IMR-90 (cell line): ENCODE measurements at regions not wholly inside any gene's neighbourhood (a gene's known extent, or its start where the extent isn't known, plus 50 kb on each side); places are given as distances from the start of the nearest gene placed in this dataset.

Experiments used
- ATAC-seq: fragments of 200-7000 bp; cut with Tn5 transposase; 2 replicates; pipeline ENCODE4 v1.9.1; 2020; ENCODE audit warnings: low read depth, mild to moderate bottlenecking, moderate library complexity
- BruUV-seq: library from RNA; stranded (reverse); fragments of 400-500 nt; replicated peaks from 2 replicates; lab custom pipeline; 2021; lab: Mats Ljungman, UMichigan
- CTCF ChIA-PET: fragments of 300-600 bp; formaldehyde crosslinking; extraction: SDS; loops from one replicate; lab custom pipeline; 2021; ENCODE audit warnings: antibody characterized with exemption; lab: Yijun Ruan, JAX
- POLR2A ChIA-PET: fragments of 300-600 bp; sonication (Branson Sonifier 250); formaldehyde crosslinking; loops from one replicate; lab custom pipeline; 2022; ENCODE audit warnings: antibody characterized with exemption; ENCODE audit not compliant: unreplicated experiment; lab: Charles Lee
- DNase-seq: peaks from one replicate; pipeline ENCODE4 v3.0.0; 2013
- H2AFZ ChIP-seq: replicated peaks from 2 replicates; pipeline ENCODE3; 2013; ENCODE audit warnings: low read length, mild to moderate bottlenecking; ENCODE audit not compliant: poor library complexity
- H2AK5ac ChIP-seq: 2 replicates; pipeline ENCODE4 v1.6.1; 2013; ENCODE audit warnings: low read depth, low read length, inconsistent platforms
- H2AK9ac ChIP-seq: replicated peaks from 2 replicates; pipeline ENCODE3; 2013; ENCODE audit warnings: mild to moderate bottlenecking, low read depth, low read length, moderate library complexity; ENCODE audit not compliant: poor library complexity
- H2BK120ac ChIP-seq: 2 replicates; pipeline ENCODE4 v1.6.1; 2013; ENCODE audit warnings: low read depth, low read length, inconsistent platforms
- H2BK15ac ChIP-seq: 3 replicates; pipeline ENCODE4 v1.6.1; 2013; ENCODE audit warnings: low read depth, low read length, inconsistent platforms
- H2BK20ac ChIP-seq: 2 replicates; pipeline ENCODE4 v1.6.1; 2013; ENCODE audit warnings: low read depth, mild to moderate bottlenecking, inconsistent platforms, low read length, moderate library complexity
- H2BK5ac ChIP-seq: 2 replicates; pipeline ENCODE4 v1.6.1; 2013; ENCODE audit warnings: mild to moderate bottlenecking, low read depth, low read length, inconsistent platforms; ENCODE audit not compliant: poor library complexity, severe bottlenecking
- H3K14ac ChIP-seq: replicated peaks from 2 replicates; pipeline ENCODE4 v1.6.1; 2013; ENCODE audit warnings: low read depth, low read length, inconsistent platforms
- H3K18ac ChIP-seq: 2 replicates; pipeline ENCODE4 v1.6.1; 2013; ENCODE audit warnings: low read depth, low read length, control low read depth
- H3K23ac ChIP-seq: 2 replicates; pipeline ENCODE4 v1.6.1; 2013; ENCODE audit warnings: low read depth, low read length, inconsistent platforms
- H3K27ac ChIP-seq: 2 replicates; pipeline ENCODE4 v1.5.1; 2013; ENCODE audit warnings: mild to moderate bottlenecking, control low read depth, low read length; ENCODE audit not compliant: insufficient read depth
- H3K27me3 ChIP-seq: 2 replicates; pipeline ENCODE4 v1.6.1; 2013; ENCODE audit warnings: low read length; ENCODE audit not compliant: control insufficient read depth, insufficient read depth
- H3K36me3 ChIP-seq: 2 replicates; pipeline ENCODE4 v1.6.1; 2013; ENCODE audit warnings: low read length, mixed read lengths; ENCODE audit not compliant: control insufficient read depth, insufficient read depth
- H3K4ac ChIP-seq: 2 replicates; pipeline ENCODE4 v1.6.1; 2013; ENCODE audit warnings: low read depth, low read length, inconsistent platforms
- H3K4me1 ChIP-seq: 2 replicates; pipeline ENCODE4 v1.6.1; 2013; ENCODE audit warnings: low read length, mixed read lengths; ENCODE audit not compliant: control insufficient read depth, insufficient read depth
- H3K4me2 ChIP-seq: 2 replicates; pipeline ENCODE4 v1.6.1; 2013; ENCODE audit warnings: low read depth, mild to moderate bottlenecking, control low read depth, low read length, moderate library complexity
- H3K4me3 ChIP-seq: 2 replicates; pipeline ENCODE4 v1.5.1; 2013; ENCODE audit warnings: low read depth, mild to moderate bottlenecking, control low read depth, low read length, moderate library complexity; ENCODE audit not compliant: insufficient read depth
- H3K56ac ChIP-seq: 2 replicates; pipeline ENCODE4 v1.6.1; 2013; ENCODE audit warnings: low read length, inconsistent platforms; ENCODE audit not compliant: insufficient read depth; ENCODE audit errors: extremely low read depth
- H3K79me1 ChIP-seq, 2 experiments: 2 replicates each; pipeline ENCODE4 v1.6.1; 2013; ENCODE audit warnings: low read length in 2 of 2, inconsistent platforms in 1 of 2, low read depth in 1 of 2
- H3K9ac ChIP-seq: 2 replicates; pipeline ENCODE4 v1.6.1; 2013; ENCODE audit warnings: low read depth, low read length, control low read depth
- H3K9me1 ChIP-seq: 2 replicates; pipeline ENCODE4 v1.6.1; 2013; ENCODE audit warnings: low read length, inconsistent platforms; ENCODE audit not compliant: insufficient read depth
- H3K9me3 ChIP-seq: 2 replicates; pipeline ENCODE4 v1.6.1; 2013; ENCODE audit warnings: low read length; ENCODE audit not compliant: control insufficient read depth, insufficient read depth
- H4K20me1 ChIP-seq: 2 replicates; pipeline ENCODE4 v1.6.1; 2013; ENCODE audit warnings: low read length, inconsistent platforms; ENCODE audit not compliant: insufficient read depth
- H4K5ac ChIP-seq: 2 replicates; pipeline ENCODE4 v1.6.1; 2013; ENCODE audit warnings: mild to moderate bottlenecking, low read depth, low read length, control low read depth
- H4K8ac ChIP-seq, 2 experiments: 2 replicates each; pipeline ENCODE4 v1.6.1; 2013; ENCODE audit warnings: low read depth in 2 of 2, low read length in 2 of 2, control low read depth in 1 of 2, inconsistent platforms in 1 of 2
- H4K91ac ChIP-seq: 2 replicates; pipeline ENCODE4 v1.6.1; 2013; ENCODE audit warnings: low read depth, low read length, inconsistent platforms; ENCODE audit not compliant: insufficient read depth
- NFE2L2 ChIP-seq: fragments of 150-350 bp; IDR thresholded peaks from 2 replicates; pipeline ENCODE4 v1.6.1; 2016; ENCODE audit warnings: low read depth, mild to moderate bottlenecking, low read length
- RAD21 ChIP-seq: IDR thresholded peaks from 2 replicates; pipeline ENCODE4 v1.6.1; 2012; ENCODE audit warnings: low read length, improper control_type of control experiment
- SMC3 ChIP-seq: fragments of 150-350 bp; IDR thresholded peaks from 2 replicates; pipeline ENCODE4 v1.6.1; 2016; ENCODE audit warnings: low read depth, mild to moderate bottlenecking, antibody characterized with exemption, low read length, moderate library complexity
- dilution Hi-C: fragments of 300-500 bp; cut with HindIII; formaldehyde crosslinking; loops from one replicate; pipeline ENCODE4 v1.14.3; 2018; ENCODE audit warnings: low sequenced_read_pairs; ENCODE audit not compliant: unreplicated experiment
- in situ Hi-C: fragments of 300-500 bp; cut with MboI; formaldehyde crosslinking; loops from 3 replicates; pipeline ENCODE4 v1.14.3; 2019; ENCODE audit warnings: low sequenced_read_pairs, inconsistent platforms, mixed read lengths
- intact Hi-C: fragments of 100-400 bp; cut with micrococcal nuclease; formaldehyde crosslinking; loops from 2 replicates; pipeline ENCODE4 v1.10.0; 2022

- intact Hi-C loops: no loop called here
- Histone ChIP-seq H2AFZ (no peak overlapping the region), H2BK20ac (no peak overlapping the region), H3K4me2 (no peak overlapping the region), H3K23ac (no peak overlapping the region), H3K4ac (no peak overlapping the region), H3K9ac (no peak overlapping the region), H3K4me3 (no peak overlapping the region), H4K5ac (no peak overlapping the region), H4K8ac (no peak overlapping the region), H3K18ac (no peak overlapping the region), H3K27me3 (no peaks in the 10 kb centered on the region), H2BK15ac (no peak overlapping the region), H2BK120ac (no peak overlapping the region), H2AK5ac (no peak overlapping the region), H4K20me1 (no peaks in the 10 kb centered on the region), H3K56ac (no peak overlapping the region), H3K36me3 (no peaks in the 10 kb centered on the region), H4K91ac (no peak overlapping the region), H3K79me1 (no peaks in the 10 kb centered on the region), H3K27ac (no peak overlapping the region), H2BK5ac (no peak overlapping the region), H2AK9ac (no peak overlapping the region), H3K14ac (no peak overlapping the region), H3K9me3 (no peaks in the 10 kb centered on the region; the same call in 1 of the 2 replicates), H3K4me1 (no peaks in the 10 kb centered on the region), H3K9me1 (no peaks in the 10 kb centered on the region)
- no peak for DNase-seq
- in situ Hi-C loops: no loop called here
- ChIA-PET CTCF (no interaction called here), POLR2A (no interaction called here)
- no peak for ATAC-seq
- TF ChIP-seq NFE2L2: no peak
- TF ChIP-seq SMC3: no peak
- no peak for TF ChIP-seq RAD21
- BruUV-seq: no TSS peak
- dilution Hi-C loops: no loop called here
These were observed 65.6 kb upstream of the PCDH15 start for GRCh38 chr10:54866666-54867065.
